RWPE2 (cell line): ENCODE measurements at regions not wholly inside any gene's neighbourhood (a gene's known extent, or its start where the extent isn't known, plus 50 kb on each side); places are given as distances from the start of the nearest gene placed in this dataset.

Experiments
- ATAC-seq: fragments of 200-7000 bp; cut with Tn5 transposase; 3 replicates; pipeline ENCODE4 v1.9.1; 2021; ENCODE audit warnings: low read depth
- DNase-seq: peaks from one replicate; pipeline ENCODE4 v3.0.0-alpha.2; 2020; ENCODE audit warnings: low spot score
- H3K27ac ChIP-seq: fragments of 450-650 bp; 2 replicates; pipeline ENCODE4 v1.5.1; 2017; ENCODE audit warnings: mild to moderate bottlenecking; ENCODE audit not compliant: poor library complexity, severe bottlenecking
- H3K27me3 ChIP-seq: fragments of 250-450 bp; sonication (Bioruptor Pico); 2 replicates; pipeline ENCODE4 v1.5.1; 2021; ENCODE audit warnings: mild to moderate bottlenecking, moderate library complexity; ENCODE audit not compliant: insufficient read depth, poor library complexity, severe bottlenecking
- H3K36me3 ChIP-seq: fragments of 250-450 bp; sonication (Bioruptor Pico); 2 replicates; pipeline ENCODE4 v1.5.1; 2020; ENCODE audit warnings: low read depth, mild to moderate bottlenecking, moderate library complexity
- H3K4me1 ChIP-seq: fragments of 250-450 bp; sonication (Bioruptor Pico); 2 replicates; pipeline ENCODE4 v1.5.1; 2021; ENCODE audit warnings: mild to moderate bottlenecking, moderate library complexity; ENCODE audit not compliant: insufficient read depth, poor library complexity, severe bottlenecking
- H3K4me3 ChIP-seq: fragments of 250-450 bp; sonication (Bioruptor Pico); 2 replicates; pipeline ENCODE4 v1.5.1; 2021; ENCODE audit warnings: mild to moderate bottlenecking, moderate library complexity; ENCODE audit not compliant: severe bottlenecking
- H3K9me3 ChIP-seq: fragments of 250-450 bp; sonication (Bioruptor Pico); 2 replicates; pipeline ENCODE4 v1.5.1; 2021; ENCODE audit warnings: mild to moderate bottlenecking, moderate library complexity; ENCODE audit not compliant: severe bottlenecking
- TF ChIP-seq, protein P1 (sequence below): fragments of 450-650 bp; IDR thresholded peaks from one replicate; pipeline ENCODE4 v1.5.1; 2017; ENCODE audit warnings: mild to moderate bottlenecking, moderate library complexity; ENCODE audit not compliant: poor library complexity, severe bottlenecking

DNA sequence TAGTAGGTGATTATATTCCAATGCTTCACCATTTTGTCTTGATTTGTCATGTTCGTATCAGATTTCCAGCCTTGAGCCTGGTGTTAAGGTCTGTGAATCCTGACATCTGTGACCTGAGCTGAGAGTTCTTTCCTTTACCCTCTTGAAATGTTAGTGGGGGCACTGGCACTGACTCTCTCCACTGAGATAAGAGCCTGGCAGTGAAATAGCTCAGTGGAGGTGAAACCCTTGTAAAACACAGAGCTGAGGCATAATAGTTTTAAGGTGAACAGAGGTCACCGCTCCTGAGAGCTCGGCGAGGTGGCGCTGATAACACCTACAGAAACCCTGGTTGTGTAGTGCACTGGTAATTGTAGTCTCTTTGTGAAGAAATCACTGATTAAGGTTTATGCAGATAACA lies 748.2 kb downstream of the DIAPH3 start:
- TF ChIP-seq, protein P1, sequence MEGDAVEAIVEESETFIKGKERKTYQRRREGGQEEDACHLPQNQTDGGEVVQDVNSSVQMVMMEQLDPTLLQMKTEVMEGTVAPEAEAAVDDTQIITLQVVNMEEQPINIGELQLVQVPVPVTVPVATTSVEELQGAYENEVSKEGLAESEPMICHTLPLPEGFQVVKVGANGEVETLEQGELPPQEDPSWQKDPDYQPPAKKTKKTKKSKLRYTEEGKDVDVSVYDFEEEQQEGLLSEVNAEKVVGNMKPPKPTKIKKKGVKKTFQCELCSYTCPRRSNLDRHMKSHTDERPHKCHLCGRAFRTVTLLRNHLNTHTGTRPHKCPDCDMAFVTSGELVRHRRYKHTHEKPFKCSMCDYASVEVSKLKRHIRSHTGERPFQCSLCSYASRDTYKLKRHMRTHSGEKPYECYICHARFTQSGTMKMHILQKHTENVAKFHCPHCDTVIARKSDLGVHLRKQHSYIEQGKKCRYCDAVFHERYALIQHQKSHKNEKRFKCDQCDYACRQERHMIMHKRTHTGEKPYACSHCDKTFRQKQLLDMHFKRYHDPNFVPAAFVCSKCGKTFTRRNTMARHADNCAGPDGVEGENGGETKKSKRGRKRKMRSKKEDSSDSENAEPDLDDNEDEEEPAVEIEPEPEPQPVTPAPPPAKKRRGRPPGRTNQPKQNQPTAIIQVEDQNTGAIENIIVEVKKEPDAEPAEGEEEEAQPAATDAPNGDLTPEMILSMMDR = no peak
- Histone ChIP-seq H3K4me1 (no peaks in the 10 kb centered on the region), H3K36me3 (no peaks in the 10 kb centered on the region), H3K27me3 (no peaks in the 10 kb centered on the region), H3K4me3 (no peak overlapping the region), H3K9me3 (no peaks in the 10 kb centered on the region), H3K27ac (no peak overlapping the region)
- DNase-seq (no peak), ATAC-seq (no peak)

DNA sequence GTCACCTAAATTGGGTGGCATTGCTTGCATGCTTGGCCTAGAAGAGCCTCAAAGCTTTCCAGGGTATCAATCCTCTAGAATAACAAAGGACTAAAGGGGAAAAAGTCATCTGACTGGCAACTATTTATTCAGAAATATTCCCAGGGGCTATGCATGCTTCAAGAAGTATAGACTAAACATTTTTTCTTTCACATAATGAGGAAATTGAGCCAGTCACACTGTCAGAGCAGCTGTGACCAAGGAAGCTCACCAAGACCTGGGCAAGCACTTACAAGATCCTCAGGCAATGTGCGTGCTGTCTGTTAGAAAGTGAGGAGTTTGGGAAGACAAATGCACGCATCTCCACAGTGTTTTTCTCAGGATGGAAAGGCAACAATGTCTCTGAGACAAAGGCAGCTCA lies 747.2 kb downstream of the DIAPH3 start:
- Histone ChIP-seq H3K9me3 (no peaks in the 10 kb centered on the region), H3K36me3 (no peaks in the 10 kb centered on the region), H3K4me1 (no peaks in the 10 kb centered on the region), H3K4me3 (no peak overlapping the region), H3K27ac (no peak overlapping the region), H3K27me3 (no peaks in the 10 kb centered on the region)
- no peak for ATAC-seq
- TF ChIP-seq, protein P1 = no peak
- DNase-seq = no peak

DNA sequence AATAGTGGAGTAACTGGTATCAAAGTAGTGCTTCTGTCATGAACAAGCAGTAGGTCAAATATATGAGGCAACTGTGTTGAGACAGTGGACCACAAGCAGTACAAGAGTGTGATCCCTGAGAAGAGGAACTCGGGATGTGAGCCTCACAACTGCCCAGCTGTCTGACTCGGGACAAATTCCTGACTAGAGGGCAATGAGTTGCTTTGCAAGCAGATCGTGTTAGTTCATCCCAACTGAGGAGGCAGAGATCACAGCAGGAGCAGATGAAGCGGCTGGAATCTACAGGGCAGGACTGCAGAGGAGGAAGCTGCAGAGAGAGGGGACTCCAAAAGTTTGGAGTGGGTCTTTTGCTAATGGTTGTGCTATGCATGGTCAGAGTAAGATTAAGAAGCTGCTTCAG lies 741.1 kb downstream of the DIAPH3 start:
- DNase-seq (no peak), ATAC-seq (no peak)
- Histone ChIP-seq H3K4me1 (no peaks in the 10 kb centered on the region), H3K27ac (no peak overlapping the region), H3K27me3 (no peaks in the 10 kb centered on the region), H3K36me3 (no peaks in the 10 kb centered on the region), H3K9me3 (no peaks in the 10 kb centered on the region), H3K4me3 (no peak overlapping the region)
- TF ChIP-seq, protein P1 = no peak

DNA sequence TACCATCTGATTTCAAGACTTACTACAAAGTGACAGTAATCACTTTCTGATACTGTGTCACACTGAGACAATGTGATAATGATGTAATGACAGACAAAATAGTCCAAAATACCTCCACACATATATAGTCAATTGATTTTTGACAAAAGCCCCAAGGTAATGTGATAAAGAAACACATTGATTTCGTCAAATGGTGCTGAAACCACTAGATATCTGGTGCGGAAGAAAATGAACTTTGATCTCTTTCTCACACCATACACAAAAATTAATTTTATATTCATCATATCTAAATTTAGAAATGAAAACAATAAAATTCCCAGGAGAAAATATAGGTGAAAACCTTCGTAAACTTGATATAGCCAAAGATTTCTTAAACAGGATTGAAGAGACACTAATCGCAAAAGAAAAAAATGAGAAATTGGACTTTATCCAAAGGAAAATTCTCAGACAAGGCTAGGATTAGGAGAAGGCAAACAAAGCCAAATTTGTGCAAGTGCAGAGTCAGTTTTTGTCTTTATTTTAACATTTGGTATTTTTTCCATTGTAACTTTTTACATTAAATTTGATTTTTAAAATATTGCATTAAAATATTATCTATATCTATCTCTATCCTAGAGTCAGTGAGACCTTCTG lies 739.9 kb downstream of the DIAPH3 start:
- Histone ChIP-seq H3K36me3 (no peaks in the 10 kb centered on the region), H3K9me3 (no peaks in the 10 kb centered on the region), H3K4me1 (no peaks in the 10 kb centered on the region), H3K4me3 (no peak overlapping the region), H3K27me3 (no peaks in the 10 kb centered on the region), H3K27ac (no peak overlapping the region)
- no peak for DNase-seq
- TF ChIP-seq, protein P1 = no peak
- no peak for ATAC-seq

DNA sequence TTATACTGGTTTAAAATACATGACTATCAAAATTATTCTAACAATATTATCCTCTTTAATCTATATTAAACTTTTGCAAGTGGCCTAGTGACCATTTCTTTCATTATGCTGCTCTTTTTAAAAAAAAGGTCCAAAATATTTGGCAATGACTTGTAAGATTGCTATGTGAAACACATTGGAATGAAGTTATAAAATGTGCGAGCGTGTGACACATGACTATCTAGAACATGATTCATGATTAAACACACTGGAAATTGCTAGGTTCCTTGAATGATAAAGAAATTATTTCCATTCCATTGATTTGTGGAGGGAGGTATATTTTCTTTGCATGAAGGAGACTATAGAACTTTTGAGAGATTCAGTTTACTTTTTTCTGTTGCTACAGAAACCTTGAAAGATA lies 739.1 kb downstream of the DIAPH3 start:
- Histone ChIP-seq H3K4me1 (no peaks in the 10 kb centered on the region), H3K4me3 (no peak overlapping the region), H3K9me3 (no peaks in the 10 kb centered on the region), H3K27me3 (no peaks in the 10 kb centered on the region), H3K27ac (no peak overlapping the region), H3K36me3 (no peaks in the 10 kb centered on the region)
- ATAC-seq (peak; percentile 25; the same call in 1 of the 3 replicates), DNase-seq (no peak)
- TF ChIP-seq, protein P1 = no peak
